Keratinocyte (primary cell): ENCODE measurements at regions not wholly inside any gene's neighbourhood (a gene's known extent, or its start where the extent isn't known, plus 50 kb on each side); places are given as distances from the start of the nearest gene placed in this dataset.
"Not testable (repeated sequence)": the region's sequence is repeated elsewhere in the genome, so short reads cannot be mapped to it uniquely, and the experiment has no call there.

Experiments
- DNase-seq: peaks from one replicate; pipeline ENCODE4 v3.0.0-alpha.2; 2011; ENCODE audit warnings: low read depth, missing footprints, low spot score
- FAIRE-seq: peaks from 2 replicates; lab custom pipeline; 2011; peaks lifted over from hg19 to GRCh38; lab: Jason Lieb, UNC
- H2AFZ ChIP-seq: 2 replicates; pipeline ENCODE4 v1.6.0; 2012; ENCODE audit warnings: low read length, control low read depth, inconsistent platforms; ENCODE audit not compliant: control insufficient read depth
- H3K27ac ChIP-seq: 2 replicates; pipeline ENCODE4 v1.5.1; 2011; ENCODE audit warnings: low read length; ENCODE audit not compliant: control insufficient read depth, insufficient read depth
- H3K27me3 ChIP-seq: 3 replicates; pipeline ENCODE4 v1.6.0; 2011; ENCODE audit warnings: low read length; ENCODE audit not compliant: control insufficient read depth, insufficient read depth; ENCODE audit errors: extremely low read depth
- H3K36me3 ChIP-seq, 2 experiments: 2 replicates in 1 of 2; 3 replicates in 1 of 2; pipeline ENCODE4 v1.5.1; 2011; ENCODE audit warnings: low read length in 2 of 2, mild to moderate bottlenecking in 1 of 2; ENCODE audit not compliant: control insufficient read depth in 2 of 2, insufficient read depth in 2 of 2; ENCODE audit errors: extremely low read depth in 1 of 2
- H3K4me1 ChIP-seq: 3 replicates; pipeline ENCODE4 v1.5.1; 2011; ENCODE audit warnings: low read length; ENCODE audit not compliant: control insufficient read depth, insufficient read depth; ENCODE audit errors: extremely low read depth
- H3K4me2 ChIP-seq: 3 replicates; pipeline ENCODE4 v1.6.0; 2011; ENCODE audit warnings: low read depth, low read length; ENCODE audit not compliant: control insufficient read depth, insufficient read depth; ENCODE audit errors: extremely low read depth
- H3K4me3 ChIP-seq, 3 experiments: fragments of 200-600 bp in 1 of 3; sonication (generic) in 1 of 3; 2 replicates in 2 of 3; 3 replicates in 1 of 3; pipeline ENCODE4 v1.5.1; 2011 to 2016; ENCODE audit warnings: low read length in 3 of 3, mild to moderate bottlenecking in 3 of 3, control low read depth in 2 of 3, inconsistent platforms in 1 of 3, low read depth in 1 of 3, mixed read lengths in 1 of 3, mixed run types in 1 of 3, moderate library complexity in 1 of 3; ENCODE audit not compliant: control insufficient read depth in 2 of 3, insufficient read depth in 2 of 3; ENCODE audit errors: extremely low read depth in 1 of 3
- H3K79me2 ChIP-seq: 2 replicates; pipeline ENCODE4 v1.6.0; 2012; ENCODE audit warnings: low read length; ENCODE audit not compliant: control insufficient read depth, insufficient read depth
- H3K9ac ChIP-seq: 3 replicates; pipeline ENCODE4 v1.6.0; 2011; ENCODE audit warnings: low read length; ENCODE audit not compliant: control insufficient read depth, insufficient read depth; ENCODE audit errors: extremely low read depth
- H3K9me1 ChIP-seq: 3 replicates; pipeline ENCODE4 v1.6.0; 2011; ENCODE audit warnings: low read length; ENCODE audit not compliant: control insufficient read depth, insufficient read depth; ENCODE audit errors: extremely low read depth
- H3K9me3 ChIP-seq: 2 replicates; pipeline ENCODE4 v1.5.1; 2012; ENCODE audit warnings: low read depth, low read length; ENCODE audit not compliant: control insufficient read depth
- H4K20me1 ChIP-seq: 3 replicates; pipeline ENCODE4 v1.6.0; 2011; ENCODE audit warnings: low read length; ENCODE audit not compliant: control insufficient read depth, insufficient read depth; ENCODE audit errors: extremely low read depth
- EZH2 ChIP-seq: IDR thresholded peaks from one replicate; pipeline ENCODE4 v1.6.1; 2012; ENCODE audit warnings: inconsistent platforms, mild to moderate bottlenecking, low read length, moderate library complexity
- dilution Hi-C: fragments of 300-500 bp; cut with MboI; formaldehyde crosslinking; loops from one replicate; pipeline ENCODE4 v1.7.0; 2020; ENCODE audit warnings: low sequenced_read_pairs; ENCODE audit not compliant: extremely low pct_ligation_motif_present
- TF ChIP-seq, protein P1 (sequence below), 3 experiments: IDR thresholded peaks in 1 of 3; conservative IDR thresholded peaks in 1 of 3; optimal IDR thresholded peaks in 1 of 3; 2 replicates in 2 of 3; 3 replicates in 1 of 3; pipeline versions ENCODE3 to v1.5.1; 2011; ENCODE audit warnings: low read length in 3 of 3, mild to moderate bottlenecking in 3 of 3, moderate library complexity in 2 of 3, control low read depth in 1 of 3, inconsistent platforms in 1 of 3; ENCODE audit not compliant: insufficient read depth in 2 of 3; ENCODE audit errors: extremely low read depth in 1 of 3

DNA sequence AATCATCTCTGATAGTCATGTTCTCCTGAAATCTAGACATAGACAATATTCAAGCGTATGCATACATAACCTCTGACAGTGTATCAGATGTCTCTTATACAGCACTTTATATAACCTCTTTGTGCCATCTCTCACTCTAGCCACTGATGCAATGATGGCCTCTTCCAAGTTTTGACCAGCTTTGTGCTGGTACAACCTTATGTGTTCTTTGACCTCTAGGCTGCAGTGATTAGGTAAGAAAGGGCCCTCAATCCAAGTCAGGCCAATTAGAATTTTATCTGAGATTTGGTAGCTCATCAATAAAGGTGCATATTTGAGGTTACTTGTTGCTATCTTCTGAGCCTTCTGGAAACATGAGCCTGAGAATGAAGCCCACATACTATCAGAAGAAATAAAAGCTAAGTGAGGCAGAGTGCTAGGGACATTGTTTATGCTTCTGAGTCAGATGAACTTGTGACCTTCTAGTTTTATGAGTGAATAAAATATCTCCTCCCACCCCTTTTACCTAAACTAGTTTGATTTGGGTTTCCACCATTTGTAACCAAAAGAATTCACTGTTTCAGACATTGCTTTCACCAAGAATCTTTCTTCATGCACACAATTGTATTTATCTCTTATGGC lies 283.2 kb upstream of the SUCLG2 start:
- H2AFZ ChIP-seq: no peak overlapping the region
- FAIRE-seq (no peak), DNase-seq (no peak)
- H3K79me2 ChIP-seq: no peaks in the 10 kb centered on the region
- H3K9me3 ChIP-seq: no peaks in the 10 kb centered on the region
- no peak overlapping the region for H3K4me3 ChIP-seq
- H4K20me1 ChIP-seq: no peaks in the 10 kb centered on the region
- H3K9ac ChIP-seq: no peak overlapping the region
- dilution Hi-C loops: no loop called here
- TF ChIP-seq, protein P1, sequence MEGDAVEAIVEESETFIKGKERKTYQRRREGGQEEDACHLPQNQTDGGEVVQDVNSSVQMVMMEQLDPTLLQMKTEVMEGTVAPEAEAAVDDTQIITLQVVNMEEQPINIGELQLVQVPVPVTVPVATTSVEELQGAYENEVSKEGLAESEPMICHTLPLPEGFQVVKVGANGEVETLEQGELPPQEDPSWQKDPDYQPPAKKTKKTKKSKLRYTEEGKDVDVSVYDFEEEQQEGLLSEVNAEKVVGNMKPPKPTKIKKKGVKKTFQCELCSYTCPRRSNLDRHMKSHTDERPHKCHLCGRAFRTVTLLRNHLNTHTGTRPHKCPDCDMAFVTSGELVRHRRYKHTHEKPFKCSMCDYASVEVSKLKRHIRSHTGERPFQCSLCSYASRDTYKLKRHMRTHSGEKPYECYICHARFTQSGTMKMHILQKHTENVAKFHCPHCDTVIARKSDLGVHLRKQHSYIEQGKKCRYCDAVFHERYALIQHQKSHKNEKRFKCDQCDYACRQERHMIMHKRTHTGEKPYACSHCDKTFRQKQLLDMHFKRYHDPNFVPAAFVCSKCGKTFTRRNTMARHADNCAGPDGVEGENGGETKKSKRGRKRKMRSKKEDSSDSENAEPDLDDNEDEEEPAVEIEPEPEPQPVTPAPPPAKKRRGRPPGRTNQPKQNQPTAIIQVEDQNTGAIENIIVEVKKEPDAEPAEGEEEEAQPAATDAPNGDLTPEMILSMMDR (optimal IDR thresholded peaks at IDR 0.05 in 1 of 3, IDR thresholded peaks at IDR 0.05 in 1 of 3, conservative IDR thresholded peaks at IDR 0.05 in 1 of 3; ENCODE audit: extremely low read depth in 1 of 3, insufficient read depth in 2 of 3, low read length in 3 of 3): no peak
- no peak for TF ChIP-seq EZH2
- no peaks in the 10 kb centered on the region for H3K4me1 ChIP-seq
- H3K27me3 ChIP-seq: no peaks in the 10 kb centered on the region
- H3K9me1 ChIP-seq: no peaks in the 10 kb centered on the region
- no peak overlapping the region for H3K27ac ChIP-seq
- no peaks in the 10 kb centered on the region for H3K36me3 ChIP-seq
- H3K4me2 ChIP-seq: no peak overlapping the region

DNA sequence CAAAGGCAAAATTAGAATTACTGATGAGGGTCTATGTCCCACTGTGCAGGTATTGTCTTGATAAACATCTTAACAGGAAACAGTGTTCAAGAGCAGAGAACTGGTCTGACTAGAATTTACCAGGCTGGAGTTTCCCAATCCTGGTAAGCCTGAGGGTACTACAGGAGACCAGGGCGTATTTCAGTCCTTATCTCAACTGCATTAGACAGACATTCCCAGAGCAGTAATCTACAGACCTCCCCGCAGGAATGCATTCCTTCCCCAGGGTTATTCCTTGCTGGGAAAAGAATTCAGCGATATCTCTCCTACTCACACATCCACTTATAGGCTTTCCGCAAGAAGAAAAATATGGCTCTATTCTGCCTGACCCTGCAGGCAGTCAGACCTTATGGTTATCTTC lies 276.0 kb upstream of the SUCLG2 start:
- H3K27me3 ChIP-seq, DNase-seq, H3K4me3 ChIP-seq, H3K36me3 ChIP-seq, H3K4me2 ChIP-seq, H3K4me1 ChIP-seq, H3K27ac ChIP-seq, H3K9ac ChIP-seq, H2AFZ ChIP-seq, dilution Hi-C loops, H3K79me2 ChIP-seq, H3K9me1 ChIP-seq, H3K9me3 ChIP-seq, H4K20me1 ChIP-seq, FAIRE-seq: not testable (repeated sequence)

DNA sequence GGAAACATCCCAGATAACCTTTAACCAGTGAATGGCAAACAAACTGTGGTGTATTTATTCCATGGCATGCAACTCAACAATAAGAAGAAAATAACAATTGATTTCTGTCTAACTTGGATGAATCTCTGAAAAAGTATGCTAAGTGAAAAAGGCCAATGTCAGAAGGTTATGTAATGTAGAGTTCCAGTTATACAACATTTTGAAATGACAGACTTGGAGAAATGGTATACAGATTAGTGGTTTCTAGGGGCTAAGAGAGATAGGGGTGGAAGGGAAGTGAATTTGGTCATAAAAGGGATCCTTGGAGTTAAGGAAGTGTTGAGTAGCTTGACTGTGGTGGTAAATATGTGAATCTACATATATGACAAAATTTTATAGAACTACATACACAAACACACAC lies 269.4 kb upstream of the SUCLG2 start:
- no peak overlapping the region for H3K27ac ChIP-seq
- no peaks in the 10 kb centered on the region for H3K9me3 ChIP-seq
- TF ChIP-seq, protein P1 (optimal IDR thresholded peaks at IDR 0.05 in 1 of 3, IDR thresholded peaks at IDR 0.05 in 1 of 3, conservative IDR thresholded peaks at IDR 0.05 in 1 of 3; ENCODE audit: extremely low read depth in 1 of 3, insufficient read depth in 2 of 3, low read length in 3 of 3): no peak
- no peak for TF ChIP-seq EZH2
- no peaks in the 10 kb centered on the region for H4K20me1 ChIP-seq
- no peak overlapping the region for H3K4me2 ChIP-seq
- no peak overlapping the region for H3K9ac ChIP-seq
- H3K27me3 ChIP-seq: no peaks in the 10 kb centered on the region
- DNase-seq (no peak), FAIRE-seq (no peak)
- no peaks in the 10 kb centered on the region for H3K4me1 ChIP-seq
- no peaks in the 10 kb centered on the region for H3K79me2 ChIP-seq
- no peaks in the 10 kb centered on the region for H3K36me3 ChIP-seq
- H3K4me3 ChIP-seq: no peak overlapping the region
- no peaks in the 10 kb centered on the region for H3K9me1 ChIP-seq
- dilution Hi-C loops: no loop called here
- H2AFZ ChIP-seq: no peak overlapping the region
